DND-41 (cell line): ENCODE measurements at regions not wholly inside any gene's neighbourhood (a gene's known extent, or its start where the extent isn't known, plus 50 kb on each side); places are given as distances from the start of the nearest gene placed in this dataset.

Experiments
- ATAC-seq: fragments of 200-7000 bp; cut with Tn5 transposase; 3 replicates; pipeline ENCODE4 v1.9.1; 2021; ENCODE audit warnings: low read depth; ENCODE audit not compliant: insufficient read depth
- DNase-seq: peaks from one replicate; pipeline ENCODE4 v3.0.0-alpha.2; 2020
- H2AFZ ChIP-seq: 2 replicates; pipeline ENCODE4 v1.6.0; 2012; ENCODE audit warnings: low read depth, low read length
- H3K27ac ChIP-seq: 2 replicates; pipeline ENCODE4 v1.5.1; 2012; ENCODE audit warnings: low read length, inconsistent platforms
- H3K27me3 ChIP-seq: fragments of 200-600 bp; sonication (generic); 2 replicates; pipeline ENCODE4 v1.6.0; 2012; ENCODE audit warnings: low read length, mild to moderate bottlenecking, inconsistent platforms; ENCODE audit not compliant: insufficient read depth, poor library complexity
- H3K36me3 ChIP-seq: 2 replicates; pipeline ENCODE4 v1.5.1; 2012; ENCODE audit warnings: low read length, inconsistent platforms; ENCODE audit not compliant: insufficient read depth
- H3K4me1 ChIP-seq: 2 replicates; pipeline ENCODE4 v1.5.1; 2012; ENCODE audit warnings: mild to moderate bottlenecking, low read length; ENCODE audit not compliant: insufficient read depth
- H3K4me2 ChIP-seq: 2 replicates; pipeline ENCODE4 v1.6.0; 2012; ENCODE audit warnings: mild to moderate bottlenecking, moderate library complexity, low read length, inconsistent platforms; ENCODE audit not compliant: insufficient read depth
- H3K4me3 ChIP-seq, 2 experiments: fragments of 200-600 bp in 1 of 2; shearing (Covaris generic) in 1 of 2; 2 replicates each; pipeline ENCODE4 v1.5.1; 2012 to 2016; ENCODE audit warnings: inconsistent platforms in 2 of 2, low read length in 2 of 2, mild to moderate bottlenecking in 2 of 2, low read depth in 1 of 2, moderate library complexity in 1 of 2
- H3K79me2 ChIP-seq: 2 replicates; pipeline ENCODE4 v1.6.0; 2012; ENCODE audit warnings: low read length, inconsistent platforms; ENCODE audit not compliant: insufficient read depth
- H3K9ac ChIP-seq: 2 replicates; pipeline ENCODE4 v1.6.0; 2012; ENCODE audit warnings: low read depth, mild to moderate bottlenecking, inconsistent platforms, low read length, moderate library complexity
- H3K9me3 ChIP-seq: 2 replicates; pipeline ENCODE4 v1.5.1; 2012; ENCODE audit warnings: low read length, moderate library complexity, mild to moderate bottlenecking, inconsistent platforms; ENCODE audit not compliant: insufficient read depth, severe bottlenecking
- H4K20me1 ChIP-seq: 2 replicates; pipeline ENCODE4 v1.6.0; 2012; ENCODE audit warnings: low read length; ENCODE audit not compliant: insufficient read depth
- CTCF ChIP-seq: IDR thresholded peaks from 2 replicates; pipeline ENCODE4 v1.5.1; 2012; ENCODE audit warnings: borderline replicate concordance, low read length, moderate library complexity, mild to moderate bottlenecking; ENCODE audit not compliant: poor library complexity, severe bottlenecking; ENCODE audit errors: extremely low read depth
- EZH2 ChIP-seq: IDR thresholded peaks from 3 replicates; pipeline ENCODE4 v1.6.1; 2012; ENCODE audit warnings: borderline replicate concordance, low read depth, mild to moderate bottlenecking, moderate library complexity, low read length, inconsistent platforms; ENCODE audit not compliant: severe bottlenecking

GRCh38 chr10:118856106-118856505 is 101.3 kb upstream of the CACUL1 start:
- no peak overlapping the region for H3K27ac ChIP-seq
- no peak for TF ChIP-seq EZH2
- TF ChIP-seq CTCF: no peak
- no peaks in the 10 kb centered on the region for H3K4me1 ChIP-seq
- no peaks in the 10 kb centered on the region for H4K20me1 ChIP-seq
- ATAC-seq: no peak
- no peak for DNase-seq
- H3K9ac ChIP-seq: no peak overlapping the region
- no peaks in the 10 kb centered on the region for H3K9me3 ChIP-seq
- H3K79me2 ChIP-seq: no peaks in the 10 kb centered on the region
- H3K4me3 ChIP-seq: no peak overlapping the region
- H3K27me3 ChIP-seq: no peaks in the 10 kb centered on the region
- no peaks in the 10 kb centered on the region for H3K36me3 ChIP-seq
- no peak overlapping the region for H3K4me2 ChIP-seq
- H2AFZ ChIP-seq: no peak overlapping the region

GRCh38 chr10:118865998-118866693 is 111.4 kb upstream of the CACUL1 start:
- Histone ChIP-seq H3K4me3 (no peak overlapping the region), H3K27me3 (no peaks in the 10 kb centered on the region), H3K4me1 (no peaks in the 10 kb centered on the region), H3K36me3 (no peaks in the 10 kb centered on the region), H2AFZ (no peak overlapping the region), H3K79me2 (no peaks in the 10 kb centered on the region), H3K4me2 (no peak overlapping the region), H3K27ac (no peak overlapping the region), H3K9ac (no peak overlapping the region), H4K20me1 (no peaks in the 10 kb centered on the region), H3K9me3 (no peaks in the 10 kb centered on the region)
- TF ChIP-seq EZH2 (no peak), CTCF (no peak)
- ATAC-seq: no peak
- no peak for DNase-seq

- Histone ChIP-seq H3K27ac (no peak overlapping the region), H3K36me3 (no peaks in the 10 kb centered on the region), H3K9me3 (no peaks in the 10 kb centered on the region), H3K4me1 (no peaks in the 10 kb centered on the region), H3K27me3 (peaks cover 5% of the 10 kb centered on the region), H3K4me3 (no peak overlapping the region), H2AFZ (no peak overlapping the region), H3K79me2 (no peaks in the 10 kb centered on the region), H3K4me2 (no peak overlapping the region), H3K9ac (no peak overlapping the region), H4K20me1 (no peaks in the 10 kb centered on the region)
- no peak for TF ChIP-seq CTCF
- TF ChIP-seq EZH2: no peak
- DNase-seq (no peak), ATAC-seq (no peak)
Measured at GRCh38 chr10:118867768-118868167, 113.0 kb upstream of the CACUL1 start.

- H4K20me1 ChIP-seq: no peaks in the 10 kb centered on the region
- no peaks in the 10 kb centered on the region for H3K4me1 ChIP-seq
- TF ChIP-seq CTCF: no peak
- no peak for TF ChIP-seq EZH2
- H3K4me3 ChIP-seq: no peak overlapping the region
- no peaks in the 10 kb centered on the region for H3K9me3 ChIP-seq
- H3K27ac ChIP-seq: no peak overlapping the region
- H3K36me3 ChIP-seq: no peaks in the 10 kb centered on the region
- H3K27me3 ChIP-seq: peaks cover 5% of the 10 kb centered on the region
- no peaks in the 10 kb centered on the region for H3K79me2 ChIP-seq
- no peak overlapping the region for H3K9ac ChIP-seq
- H3K4me2 ChIP-seq: no peak overlapping the region
- ATAC-seq (no peak), DNase-seq (no peak)
- no peak overlapping the region for H2AFZ ChIP-seq
Measured at GRCh38 chr10:118868589-118868988, 113.8 kb upstream of the CACUL1 start.
